Neural cell (in vitro differentiated cells): ENCODE measurements at regions not wholly inside any gene's neighbourhood (a gene's known extent, or its start where the extent isn't known, plus 50 kb on each side); places are given as distances from the start of the nearest gene placed in this dataset.

Experiments used
- EZH2 ChIP-seq: fragments of 200-600, 300-800 bp; shearing (Covaris generic), sonication (generic); IDR thresholded peaks from 2 replicates; pipeline ENCODE4 v1.6.1; 2014; ENCODE audit warnings: antibody characterized with exemption, low read length, borderline replicate concordance, mild to moderate bottlenecking; ENCODE audit not compliant: insufficient read depth, poor library complexity, severe bottlenecking
- SMC3 ChIP-seq: fragments of 450-650 bp; conservative IDR thresholded peaks from 2 replicates; pipeline ENCODE4 v1.6.1; 2014; ENCODE audit warnings: antibody characterized with exemption, mild to moderate bottlenecking, moderate library complexity; ENCODE audit not compliant: poor library complexity

DNA sequence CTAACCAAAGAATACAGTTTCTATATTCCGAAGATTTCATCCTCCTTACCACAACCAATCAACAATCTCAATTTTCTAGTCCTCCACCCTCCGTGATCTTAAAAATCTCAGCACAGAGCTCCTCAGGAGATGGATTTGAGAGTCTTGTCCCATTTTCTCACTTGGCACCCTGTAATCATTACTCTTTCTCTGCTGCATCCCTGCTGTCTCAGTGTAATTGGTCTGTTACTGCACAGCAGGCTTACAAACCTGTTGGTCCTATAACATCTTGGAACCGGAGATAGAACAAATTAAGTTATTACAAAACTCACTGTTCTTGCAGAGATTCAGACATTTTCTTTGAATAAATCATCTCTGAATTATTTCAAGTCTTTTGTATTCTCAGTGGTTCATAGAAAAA lies 1227.2 kb downstream of the JRKL start:
- TF ChIP-seq SMC3, result no peak
- TF ChIP-seq EZH2, result no peak
